ENCODE measurements at regions not wholly inside any gene's neighbourhood (a gene's known extent, or its start where the extent isn't known, plus 50 kb on each side); places are given as distances from the start of the nearest gene placed in this dataset.

GRCh38 chr14:24693983-24694382 is 60.0 kb upstream of the GZMB start:
- no peak for DNase-seq (ENCODE audit: low read depth in 1 of 2, low spot score in 1 of 2)

GRCh38 chr14:24693353-24693737 is 59.4 kb upstream of the GZMB start:
- DNase-seq (ENCODE audit: low read depth in 1 of 2, low spot score in 1 of 2): no peak

DNA sequence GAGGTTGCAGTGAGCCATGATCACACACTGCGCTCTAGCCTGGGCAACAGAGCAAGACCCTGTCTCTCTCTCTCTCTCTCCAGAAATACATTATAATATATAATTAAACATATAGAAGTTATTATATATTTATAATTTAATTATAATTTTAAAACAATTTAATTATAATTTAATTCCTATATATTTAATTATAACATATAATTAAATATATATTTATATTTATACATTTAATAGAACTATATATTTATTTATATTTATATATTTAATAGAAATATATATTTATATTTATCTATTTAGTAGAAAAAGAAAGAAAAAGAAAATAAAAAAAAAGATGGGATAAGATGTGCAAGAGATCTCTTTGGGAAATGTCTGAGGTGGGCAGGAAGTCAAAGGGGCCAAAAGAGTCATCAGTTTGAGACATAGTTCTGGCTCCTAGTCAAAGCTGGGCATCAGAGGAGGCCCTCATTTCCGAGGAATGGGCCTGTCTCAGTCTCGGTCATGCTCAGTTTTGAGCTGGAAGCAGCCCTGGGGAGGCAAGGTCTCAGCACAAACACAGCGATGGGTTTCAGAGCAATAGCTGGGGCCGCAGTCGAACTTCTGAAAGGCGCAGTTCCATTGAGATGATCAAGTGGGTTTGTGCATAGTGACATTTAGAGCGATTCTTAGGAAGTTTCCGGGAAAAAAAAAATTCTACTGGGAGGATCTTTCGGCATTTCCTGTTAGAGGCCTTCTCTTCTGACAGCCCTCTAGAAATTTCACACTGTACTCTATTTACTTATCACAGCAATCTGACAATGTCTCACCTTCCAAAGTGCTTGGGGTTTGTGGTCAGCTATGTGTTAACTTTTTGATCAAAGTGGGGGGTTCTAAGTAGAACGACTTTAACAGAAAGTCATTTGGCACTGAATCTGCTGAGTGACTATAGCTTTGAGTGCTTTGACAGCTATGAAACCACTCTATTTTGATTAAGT is 58.7 kb upstream of the GZMB start:
- DNase-seq (ENCODE audit: low read depth in 1 of 2, low spot score in 1 of 2): no peak

GRCh38 chr14:24690492-24690891 is 56.5 kb upstream of the GZMB start:
- DNase-seq (ENCODE audit: low read depth in 1 of 2, low spot score in 1 of 2): no peak

DNA sequence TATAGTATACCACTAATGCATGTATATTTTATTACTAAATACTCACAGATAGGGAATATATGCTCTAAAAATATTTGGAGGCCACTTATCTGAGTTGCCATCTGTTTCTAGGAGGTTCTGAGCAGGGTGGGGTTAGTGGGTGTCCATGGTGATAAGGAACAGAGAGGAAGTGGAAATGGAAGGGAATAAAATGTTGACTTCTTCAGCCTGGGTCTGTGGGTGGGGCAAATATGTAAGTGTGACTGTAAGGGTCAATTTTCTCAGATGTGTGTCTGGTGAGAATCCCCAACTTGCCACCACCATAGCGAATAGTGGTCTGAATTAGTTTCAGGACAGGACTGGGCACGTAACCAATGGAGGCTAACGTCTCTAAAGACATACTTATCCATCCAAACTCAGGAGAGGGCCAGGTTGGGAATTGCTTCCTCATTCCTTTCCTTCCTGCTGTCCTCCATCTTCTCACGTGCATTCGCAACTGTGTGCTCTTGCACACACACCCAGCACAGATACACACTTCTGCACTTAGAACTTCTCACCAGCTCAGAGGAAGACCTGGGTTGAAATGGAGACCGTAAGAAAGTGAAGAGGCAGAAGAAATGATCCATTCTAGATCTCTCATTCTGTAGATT is 54.2 kb upstream of the GZMB start:
- DNase-seq (ENCODE audit: low read depth in 1 of 2, low spot score in 1 of 2): no peak

All from stimulated activated CD4-positive, alpha-beta T cell treated with anti-CD3 and anti-CD28 coated beads, Interleukin-15, amount 100 ng/mL, for 1 hour (primary cell).